Left lung (tissue), 4 donors: ENCODE measurements at regions not wholly inside any gene's neighbourhood (a gene's known extent, or its start where the extent isn't known, plus 50 kb on each side); places are given as distances from the start of the nearest gene placed in this dataset.

Experiments
- ATAC-seq: fragments of 200-7000 bp; cut with Tn5 transposase; one replicate; pipeline ENCODE4 v1.9.1; 2020; ENCODE audit warnings: moderate library complexity
- DNase-seq, 4 donors: peaks; one replicate each; pipeline ENCODE4 v3.0.0-alpha.2; 2013 to 2020
- H3K27ac ChIP-seq, 2 donors: fragments of 200-600 bp; sonication (generic) in 1 of 2; one replicate each; pipeline versions ENCODE4 v1.5.0 to v1.8.0; 2020 to 2021
- H3K27me3 ChIP-seq, 2 donors: fragments of 200-600 bp; sonication (generic) in 1 of 2; one replicate each; pipeline versions ENCODE4 v1.5.0 to v1.8.0; 2020 to 2021
- H3K36me3 ChIP-seq, 2 donors: fragments of 200-600 bp; sonication (generic) in 1 of 2; one replicate each; pipeline versions ENCODE4 v1.5.0 to v1.8.0; 2020 to 2021
- H3K4me1 ChIP-seq, 2 donors: fragments of 200-600 bp; one replicate each; pipeline ENCODE4 v1.8.0; 2021
- H3K4me3 ChIP-seq, 2 donors: fragments of 200-600 bp; sonication (generic) in 1 of 2; one replicate each; pipeline versions ENCODE4 v1.5.0 to v1.8.0; 2020 to 2021; ENCODE audit warnings: mild to moderate bottlenecking in 1 of 2
- H3K9me3 ChIP-seq, 2 donors: fragments of 200-600 bp; sonication (generic) in 1 of 2; one replicate each; pipeline versions ENCODE4 v1.5.0 to v1.8.0; 2020 to 2021
- intact Hi-C, 2 donors: fragments of 100-400 bp; cut with DNase I; formaldehyde crosslinking; loops; one replicate each; pipeline versions ENCODE4 v1.11.2 to v1.14.2; 2022
- TF ChIP-seq, protein P1 (sequence below), 2 donors: fragments of 200-600 bp; sonication (generic) in 1 of 2; IDR thresholded peaks; one replicate each; pipeline versions ENCODE4 v1.5.0 to v1.8.0; 2021; ENCODE audit warnings: antibody characterized with exemption in 2 of 2
- donor health status: DM: no; HTN: yes; CAD: no.
- donor health status: DM: no; HTN: no; CAD: no.

DNA sequence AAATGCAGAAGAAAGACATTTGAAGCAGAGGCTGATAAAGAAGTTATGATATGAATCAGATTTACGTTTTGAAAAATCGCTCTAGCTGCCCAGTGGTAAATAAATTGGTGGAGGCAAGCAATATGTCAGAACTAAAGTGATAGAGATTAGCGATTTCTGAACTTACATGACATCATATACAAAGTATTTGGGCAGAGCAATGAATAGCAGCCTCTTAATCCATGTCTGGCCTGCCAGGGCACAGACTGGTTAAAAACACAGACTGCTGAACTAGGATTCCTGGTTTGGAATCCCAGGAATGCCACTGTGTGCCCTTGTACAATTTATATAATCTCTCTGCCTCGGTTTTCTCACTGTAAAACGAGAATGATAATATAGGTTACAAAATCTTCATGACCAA is 243.1 kb upstream of the SETMAR start:
- Histone ChIP-seq H3K27me3 (no peaks in the 10 kb centered on the region), H3K9me3 (no peaks in the 10 kb centered on the region), H3K27ac (no peak overlapping the region), H3K4me1 (no peaks in the 10 kb centered on the region), H3K4me3 (no peak overlapping the region), H3K36me3 (no peaks in the 10 kb centered on the region)
- ATAC-seq (peak; percentile 67), DNase-seq (no peak)
- intact Hi-C loops, result no loop called here
- TF ChIP-seq, protein P1, sequence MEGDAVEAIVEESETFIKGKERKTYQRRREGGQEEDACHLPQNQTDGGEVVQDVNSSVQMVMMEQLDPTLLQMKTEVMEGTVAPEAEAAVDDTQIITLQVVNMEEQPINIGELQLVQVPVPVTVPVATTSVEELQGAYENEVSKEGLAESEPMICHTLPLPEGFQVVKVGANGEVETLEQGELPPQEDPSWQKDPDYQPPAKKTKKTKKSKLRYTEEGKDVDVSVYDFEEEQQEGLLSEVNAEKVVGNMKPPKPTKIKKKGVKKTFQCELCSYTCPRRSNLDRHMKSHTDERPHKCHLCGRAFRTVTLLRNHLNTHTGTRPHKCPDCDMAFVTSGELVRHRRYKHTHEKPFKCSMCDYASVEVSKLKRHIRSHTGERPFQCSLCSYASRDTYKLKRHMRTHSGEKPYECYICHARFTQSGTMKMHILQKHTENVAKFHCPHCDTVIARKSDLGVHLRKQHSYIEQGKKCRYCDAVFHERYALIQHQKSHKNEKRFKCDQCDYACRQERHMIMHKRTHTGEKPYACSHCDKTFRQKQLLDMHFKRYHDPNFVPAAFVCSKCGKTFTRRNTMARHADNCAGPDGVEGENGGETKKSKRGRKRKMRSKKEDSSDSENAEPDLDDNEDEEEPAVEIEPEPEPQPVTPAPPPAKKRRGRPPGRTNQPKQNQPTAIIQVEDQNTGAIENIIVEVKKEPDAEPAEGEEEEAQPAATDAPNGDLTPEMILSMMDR (IDR thresholded peaks at IDR 0.05), result no peak

DNA sequence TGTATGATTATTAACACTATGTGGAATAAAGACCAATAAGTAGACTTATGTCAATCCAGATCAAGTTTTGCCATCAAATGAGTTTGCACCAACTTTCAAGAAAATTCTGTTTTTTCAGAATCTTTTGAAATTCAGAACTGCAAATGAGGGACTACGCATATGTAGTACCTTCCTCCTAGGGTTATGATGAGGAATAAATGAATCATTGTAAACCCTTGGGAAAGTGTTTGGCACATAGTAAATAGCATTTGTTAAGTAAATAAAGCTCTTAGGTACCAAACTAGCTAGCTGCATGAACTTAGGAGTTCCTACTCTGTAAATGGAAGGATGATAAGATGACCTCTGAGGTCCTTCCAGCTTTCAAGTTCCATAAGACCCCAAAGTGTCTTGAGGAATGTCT is 242.6 kb upstream of the SETMAR start:
- intact Hi-C loops, result no loop called here
- TF ChIP-seq, protein P1 (IDR thresholded peaks at IDR 0.05), result no peak
- no peaks in the 10 kb centered on the region for H3K4me1 ChIP-seq
- no peak for DNase-seq
- no peak overlapping the region for H3K4me3 ChIP-seq
- no peaks in the 10 kb centered on the region for H3K9me3 ChIP-seq
- no peaks in the 10 kb centered on the region for H3K36me3 ChIP-seq
- ATAC-seq, result peak; percentile 69
- no peak overlapping the region for H3K27ac ChIP-seq
- H3K27me3 ChIP-seq, result no peaks in the 10 kb centered on the region

DNA sequence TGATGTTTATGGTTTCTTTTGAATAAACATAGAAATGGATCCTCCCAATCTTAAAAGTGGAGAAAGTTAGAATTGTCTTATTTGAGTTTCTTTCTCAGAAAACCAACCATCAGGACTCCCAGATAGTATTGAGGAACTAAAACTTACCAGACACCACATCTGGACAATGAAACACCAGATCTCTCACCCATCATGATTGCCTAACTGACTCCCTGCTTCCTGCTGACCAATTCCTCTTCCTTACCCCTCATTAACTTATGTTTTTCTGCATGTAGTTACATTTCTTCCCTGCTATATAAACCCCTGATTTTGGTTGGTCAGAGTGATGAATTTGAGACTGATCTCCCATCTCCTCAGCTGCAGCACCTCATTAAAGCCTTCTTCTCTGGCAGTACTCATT is 242.0 kb upstream of the SETMAR start:
- DNase-seq, result no peak
- TF ChIP-seq, protein P1 (IDR thresholded peaks at IDR 0.05), result no peak
- H3K4me1 ChIP-seq, result no peaks in the 10 kb centered on the region
- ATAC-seq, result peak; percentile 18
- intact Hi-C loops, result no loop called here
- no peaks in the 10 kb centered on the region for H3K27me3 ChIP-seq
- H3K4me3 ChIP-seq, result no peak overlapping the region
- no peaks in the 10 kb centered on the region for H3K36me3 ChIP-seq
- no peaks in the 10 kb centered on the region for H3K9me3 ChIP-seq
- no peak overlapping the region for H3K27ac ChIP-seq

DNA sequence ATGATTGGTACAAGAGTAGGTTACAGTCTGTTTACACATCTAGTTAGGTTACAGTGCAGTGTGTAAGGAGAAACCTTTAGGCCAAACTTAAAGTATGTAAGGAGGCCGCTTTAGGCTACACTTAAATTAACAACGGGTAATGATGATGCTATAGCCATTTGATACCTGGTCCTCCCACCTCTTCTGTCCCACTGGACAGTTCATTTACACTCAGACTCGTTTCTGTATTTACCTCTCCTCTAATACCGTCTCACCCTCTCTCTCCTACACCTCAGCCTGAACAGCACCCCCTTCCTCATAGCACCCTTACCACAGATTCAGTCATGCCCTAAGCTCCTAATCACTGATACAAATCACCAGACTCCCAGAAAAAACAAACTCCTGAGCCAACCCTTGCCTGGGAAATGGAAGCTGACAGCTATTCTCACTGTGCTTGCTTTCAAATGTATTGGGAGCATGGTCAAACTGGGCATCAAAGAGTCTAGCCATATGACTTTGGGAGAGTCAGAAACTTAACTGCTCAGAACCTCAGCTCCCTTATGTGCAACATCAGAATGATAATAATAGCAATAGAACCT is 241.3 kb upstream of the SETMAR start:
- no peaks in the 10 kb centered on the region for H3K27me3 ChIP-seq
- no peak overlapping the region for H3K4me3 ChIP-seq
- ATAC-seq, result no peak
- intact Hi-C loops, result no loop called here
- no peaks in the 10 kb centered on the region for H3K9me3 ChIP-seq
- H3K36me3 ChIP-seq, result no peaks in the 10 kb centered on the region
- TF ChIP-seq, protein P1 (IDR thresholded peaks at IDR 0.05), result no peak
- H3K4me1 ChIP-seq, result no peaks in the 10 kb centered on the region
- H3K27ac ChIP-seq, result no peak overlapping the region
- DNase-seq, result no peak

DNA sequence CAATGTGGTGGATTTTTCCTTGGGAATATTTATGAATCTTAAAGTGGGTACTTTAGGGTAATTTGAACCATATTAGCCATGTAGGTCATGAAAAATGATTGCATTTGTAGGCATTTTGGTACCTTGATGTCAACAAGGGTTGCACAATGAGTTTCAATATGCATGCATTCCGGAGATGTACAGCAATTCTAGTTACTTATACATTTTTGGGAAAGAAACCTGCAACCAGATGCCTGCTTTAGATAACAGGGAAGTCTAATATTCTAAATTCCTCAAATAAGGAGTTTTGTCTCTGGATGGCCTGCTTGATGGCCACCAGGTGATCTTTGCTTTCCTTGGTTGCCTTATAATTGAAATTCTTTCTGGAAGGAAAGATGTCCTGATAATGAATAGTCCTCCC is 240.5 kb upstream of the SETMAR start:
- ATAC-seq (no peak), DNase-seq (no peak)
- Histone ChIP-seq H3K27me3 (no peaks in the 10 kb centered on the region), H3K9me3 (no peaks in the 10 kb centered on the region), H3K36me3 (no peaks in the 10 kb centered on the region), H3K27ac (no peak overlapping the region), H3K4me1 (no peaks in the 10 kb centered on the region), H3K4me3 (no peak overlapping the region)
- TF ChIP-seq, protein P1 (IDR thresholded peaks at IDR 0.05), result no peak
- intact Hi-C loops, result no loop called here
